DOHH2 (cell line): ENCODE measurements at regions not wholly inside any gene's neighbourhood (a gene's known extent, or its start where the extent isn't known, plus 50 kb on each side); places are given as distances from the start of the nearest gene placed in this dataset.

Source experiments
- H3F3A ChIP-seq: fragments of 200-600 bp; sonication (generic), shearing (Covaris generic); 2 replicates; pipeline ENCODE4 v1.6.0; 2016; ENCODE audit warnings: antibody characterized with exemption, mild to moderate bottlenecking; ENCODE audit not compliant: control insufficient read depth, insufficient read depth
- H3K27ac ChIP-seq: fragments of 200-600 bp; sonication (generic); 2 replicates; pipeline ENCODE4 v1.5.1; 2014; ENCODE audit warnings: low read depth, mild to moderate bottlenecking, low read length, moderate library complexity
- H3K27me3 ChIP-seq: fragments of 200-600 bp; sonication (generic); 2 replicates; pipeline ENCODE4 v1.6.1; 2014; ENCODE audit warnings: mild to moderate bottlenecking, low read length, mixed read lengths; ENCODE audit not compliant: control insufficient read depth
- H3K36me3 ChIP-seq: fragments of 200-600 bp; sonication (generic); 2 replicates; pipeline ENCODE4 v1.6.1; 2014; ENCODE audit warnings: mild to moderate bottlenecking, low read length, moderate library complexity, mixed read lengths; ENCODE audit not compliant: control insufficient read depth
- H3K4me1 ChIP-seq: fragments of 200-600 bp; sonication (generic); 2 replicates; pipeline ENCODE4 v1.6.1; 2014; ENCODE audit warnings: mild to moderate bottlenecking, low read length, mixed read lengths; ENCODE audit not compliant: control insufficient read depth
- H3K4me2 ChIP-seq: fragments of 200-600 bp; sonication (generic); 2 replicates; pipeline ENCODE4 v1.6.0; 2014; ENCODE audit warnings: mild to moderate bottlenecking, low read length, moderate library complexity
- H3K4me3 ChIP-seq: fragments of 200-600 bp; sonication (generic); 2 replicates; pipeline ENCODE4 v1.5.1; 2014; ENCODE audit warnings: mild to moderate bottlenecking, low read length, mixed read lengths
- H3K79me2 ChIP-seq: fragments of 200-600 bp; sonication (generic); 2 replicates; pipeline ENCODE4 v1.6.1; 2014; ENCODE audit warnings: mild to moderate bottlenecking, low read length, mixed read lengths; ENCODE audit not compliant: control insufficient read depth
- H3K9me2 ChIP-seq: fragments of 200-600 bp; sonication (generic); replicated peaks from 2 replicates; pipeline ENCODE4 v1.6.1; 2014; ENCODE audit warnings: mild to moderate bottlenecking, low read length, mixed read lengths; ENCODE audit not compliant: control insufficient read depth
- H3K9me3 ChIP-seq: fragments of 200-600 bp; sonication (generic); 2 replicates; pipeline ENCODE4 v1.6.1; 2014; ENCODE audit warnings: antibody characterized with exemption, low read length, mixed read lengths; ENCODE audit not compliant: control insufficient read depth, insufficient read depth
- H4K20me1 ChIP-seq: fragments of 200-600 bp; sonication (generic); 2 replicates; pipeline ENCODE4 v1.6.0; 2014; ENCODE audit warnings: low read depth, mild to moderate bottlenecking, antibody characterized with exemption, low read length, moderate library complexity; ENCODE audit not compliant: control insufficient read depth, insufficient read depth
- EZH2phosphoT487 ChIP-seq: fragments of 200-600 bp; sonication (generic); IDR thresholded peaks from 2 replicates; pipeline ENCODE4 v1.6.1; 2017; ENCODE audit warnings: borderline replicate concordance, mild to moderate bottlenecking, antibody characterized with exemption, low read length, moderate library complexity, mixed read lengths
- TF ChIP-seq, protein P1 (sequence below): fragments of 200-600 bp; sonication (generic); IDR thresholded peaks from one replicate; pipeline ENCODE4 v1.5.1; 2014; ENCODE audit warnings: antibody characterized with exemption, mild to moderate bottlenecking, low read depth, low read length; ENCODE audit not compliant: poor library complexity, severe bottlenecking

- no peaks in the 10 kb centered on the region for H3K9me3 ChIP-seq
- no peak overlapping the region for H3K27ac ChIP-seq
- no peak for TF ChIP-seq EZH2phosphoT487
- TF ChIP-seq, protein P1, sequence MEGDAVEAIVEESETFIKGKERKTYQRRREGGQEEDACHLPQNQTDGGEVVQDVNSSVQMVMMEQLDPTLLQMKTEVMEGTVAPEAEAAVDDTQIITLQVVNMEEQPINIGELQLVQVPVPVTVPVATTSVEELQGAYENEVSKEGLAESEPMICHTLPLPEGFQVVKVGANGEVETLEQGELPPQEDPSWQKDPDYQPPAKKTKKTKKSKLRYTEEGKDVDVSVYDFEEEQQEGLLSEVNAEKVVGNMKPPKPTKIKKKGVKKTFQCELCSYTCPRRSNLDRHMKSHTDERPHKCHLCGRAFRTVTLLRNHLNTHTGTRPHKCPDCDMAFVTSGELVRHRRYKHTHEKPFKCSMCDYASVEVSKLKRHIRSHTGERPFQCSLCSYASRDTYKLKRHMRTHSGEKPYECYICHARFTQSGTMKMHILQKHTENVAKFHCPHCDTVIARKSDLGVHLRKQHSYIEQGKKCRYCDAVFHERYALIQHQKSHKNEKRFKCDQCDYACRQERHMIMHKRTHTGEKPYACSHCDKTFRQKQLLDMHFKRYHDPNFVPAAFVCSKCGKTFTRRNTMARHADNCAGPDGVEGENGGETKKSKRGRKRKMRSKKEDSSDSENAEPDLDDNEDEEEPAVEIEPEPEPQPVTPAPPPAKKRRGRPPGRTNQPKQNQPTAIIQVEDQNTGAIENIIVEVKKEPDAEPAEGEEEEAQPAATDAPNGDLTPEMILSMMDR = no peak
- H3K4me2 ChIP-seq = no peak overlapping the region
- H3K4me1 ChIP-seq = peaks cover 5% of the 10 kb centered on the region; the same call in 1 of the 2 replicates
- H3F3A ChIP-seq = no peaks in the 10 kb centered on the region
- H3K4me3 ChIP-seq = no peak overlapping the region
- H3K27me3 ChIP-seq = peaks cover 2% of the 10 kb centered on the region; the same call in 1 of the 2 replicates
- H3K36me3 ChIP-seq = no peaks in the 10 kb centered on the region
- H4K20me1 ChIP-seq = no peaks in the 10 kb centered on the region
- no peaks in the 10 kb centered on the region for H3K79me2 ChIP-seq
- no peaks in the 10 kb centered on the region for H3K9me2 ChIP-seq
Measured at GRCh38 chr13:97858161-97858560, 95.3 kb upstream of the IPO5 start.

GRCh38 chr13:97866346-97866745 lies 87.1 kb upstream of the IPO5 start:
- H4K20me1 ChIP-seq = no peaks in the 10 kb centered on the region
- H3K9me2 ChIP-seq = no peaks in the 10 kb centered on the region
- H3K27me3 ChIP-seq = 0 out of 2 replicates have a peak, but pooled peaks cover 2% of the 10 kb centered on the region
- H3F3A ChIP-seq = no peaks in the 10 kb centered on the region
- H3K4me3 ChIP-seq = no peak overlapping the region
- no peak overlapping the region for H3K4me2 ChIP-seq
- no peaks in the 10 kb centered on the region for H3K36me3 ChIP-seq
- H3K27ac ChIP-seq = no peak overlapping the region
- H3K4me1 ChIP-seq = no peaks in the 10 kb centered on the region
- TF ChIP-seq, protein P1 = no peak
- no peak for TF ChIP-seq EZH2phosphoT487
- no peaks in the 10 kb centered on the region for H3K9me3 ChIP-seq
- H3K79me2 ChIP-seq = no peaks in the 10 kb centered on the region

GRCh38 chr13:97866751-97867150 lies 86.7 kb upstream of the IPO5 start:
- no peaks in the 10 kb centered on the region for H3K36me3 ChIP-seq
- no peaks in the 10 kb centered on the region for H4K20me1 ChIP-seq
- H3K9me2 ChIP-seq = no peaks in the 10 kb centered on the region
- H3K27ac ChIP-seq = no peak overlapping the region
- H3K4me1 ChIP-seq = no peaks in the 10 kb centered on the region
- no peaks in the 10 kb centered on the region for H3F3A ChIP-seq
- no peak for TF ChIP-seq EZH2phosphoT487
- TF ChIP-seq, protein P1 = no peak
- H3K27me3 ChIP-seq = 0 out of 2 replicates have a peak, but pooled peaks cover 1% of the 10 kb centered on the region
- no peak overlapping the region for H3K4me3 ChIP-seq
- no peak overlapping the region for H3K4me2 ChIP-seq
- no peaks in the 10 kb centered on the region for H3K9me3 ChIP-seq
- H3K79me2 ChIP-seq = no peaks in the 10 kb centered on the region
